ENCODE measurements at regions not wholly inside any gene's neighbourhood (a gene's known extent, or its start where the extent isn't known, plus 50 kb on each side); places are given as distances from the start of the nearest gene placed in this dataset.
"Not testable (repeated sequence)": the region's sequence is repeated elsewhere in the genome, so short reads cannot be mapped to it uniquely, and the experiment has no call there.

- H3K27ac Mint-ChIP-seq = no peak overlapping the region
- H3K4me1 Mint-ChIP-seq = peaks cover 36% of the 10 kb centered on the region
- peak; percentile 81 for ATAC-seq
- H3K9me3 Mint-ChIP-seq = no peaks in the 10 kb centered on the region
- no peaks in the 10 kb centered on the region for H3K36me3 Mint-ChIP-seq
- H3K4me3 Mint-ChIP-seq = no peak overlapping the region
- no peaks in the 10 kb centered on the region for H3K27me3 Mint-ChIP-seq
These were observed 139.2 kb upstream of the SMARCA2 start for GRCh38 chr9:1875921-1876448.

- Mint-ChIP-seq H3K27ac (no peak overlapping the region), H3K4me3 (no peak overlapping the region), H3K27me3 (no peaks in the 10 kb centered on the region), H3K9me3 (no peaks in the 10 kb centered on the region), H3K4me1 (peaks cover 36% of the 10 kb centered on the region), H3K36me3 (no peaks in the 10 kb centered on the region)
- no peak for ATAC-seq
These were observed 138.2 kb upstream of the SMARCA2 start for GRCh38 chr9:1876891-1877496.

DNA sequence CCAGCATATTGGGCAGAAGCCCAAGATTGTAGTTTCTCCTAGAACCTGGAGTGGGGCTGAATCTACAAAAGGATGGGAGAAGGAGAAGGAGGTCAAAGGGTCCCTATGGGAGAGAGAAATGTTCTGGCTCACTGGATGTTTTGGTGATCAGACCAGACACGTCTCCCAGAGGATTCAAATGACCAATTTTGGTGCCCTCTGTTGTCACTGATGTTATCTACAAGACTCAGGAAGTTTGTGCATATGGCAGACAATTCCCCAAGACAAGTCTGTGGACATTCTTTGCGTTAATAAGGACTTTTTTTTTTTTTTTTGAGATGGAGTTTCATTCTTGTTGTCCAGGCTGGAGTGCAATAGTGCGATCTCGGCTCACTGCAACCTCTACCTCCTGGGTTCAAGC, 137.2 kb upstream of the SMARCA2 start:
- ATAC-seq = no peak
- Mint-ChIP-seq H3K4me1 (peaks cover 28% of the 10 kb centered on the region), H3K27ac (no peak overlapping the region), H3K36me3 (no peaks in the 10 kb centered on the region), H3K9me3 (no peaks in the 10 kb centered on the region), H3K4me3 (no peak overlapping the region), H3K27me3 (no peaks in the 10 kb centered on the region)

- peak; percentile 42 for ATAC-seq
- Mint-ChIP-seq H3K27me3 (no peaks in the 10 kb centered on the region), H3K36me3 (no peaks in the 10 kb centered on the region), H3K9me3 (no peaks in the 10 kb centered on the region), H3K4me1 (peaks cover 28% of the 10 kb centered on the region), H3K4me3 (no peak overlapping the region), H3K27ac (no peak overlapping the region)
These were observed 136.3 kb upstream of the SMARCA2 start for GRCh38 chr9:1878811-1879210.

DNA sequence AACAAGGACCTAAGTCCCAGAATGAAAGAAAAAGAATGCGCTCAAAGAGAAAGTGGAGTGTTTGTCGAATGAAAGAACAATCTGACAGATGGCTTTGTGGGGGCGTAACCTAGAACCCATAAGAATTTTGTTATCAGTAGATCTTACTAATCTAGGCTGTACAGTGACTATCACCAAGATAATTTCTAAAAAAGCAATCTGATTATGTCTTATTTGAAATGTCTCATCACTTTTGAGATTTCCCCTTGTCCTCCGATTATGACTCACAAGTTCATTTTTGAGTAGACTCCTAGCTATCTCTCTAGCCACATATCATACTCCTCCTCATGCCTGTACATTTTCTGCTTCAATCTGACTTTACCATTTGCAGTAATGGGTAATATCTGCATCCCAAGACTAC, 135.6 kb upstream of the SMARCA2 start:
- peaks cover 28% of the 10 kb centered on the region for H3K4me1 Mint-ChIP-seq
- no peak overlapping the region for H3K27ac Mint-ChIP-seq
- H3K27me3 Mint-ChIP-seq = no peaks in the 10 kb centered on the region
- no peak overlapping the region for H3K4me3 Mint-ChIP-seq
- no peaks in the 10 kb centered on the region for H3K36me3 Mint-ChIP-seq
- peak; percentile 74 for ATAC-seq
- no peaks in the 10 kb centered on the region for H3K9me3 Mint-ChIP-seq

GRCh38 chr9:1880038-1880565, 135.0 kb upstream of the SMARCA2 start:
- peak; percentile 71 for ATAC-seq
- no peaks in the 10 kb centered on the region for H3K36me3 Mint-ChIP-seq

DNA sequence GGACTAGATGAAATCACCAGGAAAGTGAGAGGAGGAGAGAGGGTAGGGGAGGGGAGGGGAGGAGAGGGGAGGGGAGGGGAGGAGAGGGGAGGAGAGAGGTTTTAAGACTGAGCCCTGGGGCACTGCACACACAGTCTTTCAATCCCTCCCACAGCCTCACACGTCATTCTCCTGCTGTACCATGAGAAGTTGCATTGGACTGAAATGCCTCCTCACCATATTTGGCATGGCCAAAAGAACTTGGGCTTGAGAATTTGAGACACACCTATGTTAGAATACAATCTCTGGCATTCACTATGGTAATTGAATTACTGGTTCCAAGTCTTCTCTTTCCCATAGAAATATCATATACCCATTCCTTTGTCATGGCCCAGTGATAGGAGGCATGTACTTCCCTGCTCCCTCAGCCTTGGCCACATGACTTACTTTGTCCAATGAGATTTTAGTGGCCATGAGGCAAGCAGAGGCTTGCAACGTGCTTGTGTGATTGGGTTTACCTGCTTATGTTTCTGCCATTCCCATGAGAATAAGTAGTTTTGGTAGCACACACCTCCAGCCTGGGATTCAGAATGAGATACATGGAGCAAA, 133.3 kb upstream of the SMARCA2 start:
- no peak for ATAC-seq
- H3K9me3 Mint-ChIP-seq = peaks cover 3% of the 10 kb centered on the region
- no peak overlapping the region for H3K4me3 Mint-ChIP-seq
- no peak overlapping the region for H3K27ac Mint-ChIP-seq
- H3K27me3 Mint-ChIP-seq = no peaks in the 10 kb centered on the region
- H3K36me3 Mint-ChIP-seq = no peaks in the 10 kb centered on the region
- peaks cover 11% of the 10 kb centered on the region for H3K4me1 Mint-ChIP-seq

More at GRCh38 chr9:1880038-1880565, 135.0 kb upstream of the SMARCA2 start:
- H3K27ac Mint-ChIP-seq = no peak overlapping the region
- H3K9me3 Mint-ChIP-seq = peaks cover 3% of the 10 kb centered on the region
- no peak overlapping the region for H3K4me3 Mint-ChIP-seq
- peaks cover 28% of the 10 kb centered on the region for H3K4me1 Mint-ChIP-seq
- no peaks in the 10 kb centered on the region for H3K27me3 Mint-ChIP-seq

- Mint-ChIP-seq H3K36me3 (no peaks in the 10 kb centered on the region), H3K4me1 (peaks cover under 1% of the 10 kb centered on the region), H3K27me3 (no peaks in the 10 kb centered on the region), H3K4me3 (no peak overlapping the region), H3K9me3 (peaks cover 3% of the 10 kb centered on the region), H3K27ac (no peak overlapping the region)
- no peak for ATAC-seq
These were observed 132.3 kb upstream of the SMARCA2 start for GRCh38 chr9:1882711-1883403.

- no peaks in the 10 kb centered on the region for H3K27me3 Mint-ChIP-seq
- H3K4me3 Mint-ChIP-seq = no peak overlapping the region
- H3K4me1 Mint-ChIP-seq = no peaks in the 10 kb centered on the region
- no peaks in the 10 kb centered on the region for H3K36me3 Mint-ChIP-seq
- H3K9me3 Mint-ChIP-seq = no peaks in the 10 kb centered on the region
- ATAC-seq = no peak
- no peak overlapping the region for H3K27ac Mint-ChIP-seq
These were observed 124.9 kb upstream of the SMARCA2 start for GRCh38 chr9:1890201-1890600.

GRCh38 chr9:1890816-1891215, 124.3 kb upstream of the SMARCA2 start:
- Mint-ChIP-seq H3K27me3 (no peaks in the 10 kb centered on the region), H3K9me3 (no peaks in the 10 kb centered on the region), H3K36me3 (no peaks in the 10 kb centered on the region), H3K27ac (no peak overlapping the region), H3K4me3 (no peak overlapping the region), H3K4me1 (no peaks in the 10 kb centered on the region)
- ATAC-seq = no peak

DNA sequence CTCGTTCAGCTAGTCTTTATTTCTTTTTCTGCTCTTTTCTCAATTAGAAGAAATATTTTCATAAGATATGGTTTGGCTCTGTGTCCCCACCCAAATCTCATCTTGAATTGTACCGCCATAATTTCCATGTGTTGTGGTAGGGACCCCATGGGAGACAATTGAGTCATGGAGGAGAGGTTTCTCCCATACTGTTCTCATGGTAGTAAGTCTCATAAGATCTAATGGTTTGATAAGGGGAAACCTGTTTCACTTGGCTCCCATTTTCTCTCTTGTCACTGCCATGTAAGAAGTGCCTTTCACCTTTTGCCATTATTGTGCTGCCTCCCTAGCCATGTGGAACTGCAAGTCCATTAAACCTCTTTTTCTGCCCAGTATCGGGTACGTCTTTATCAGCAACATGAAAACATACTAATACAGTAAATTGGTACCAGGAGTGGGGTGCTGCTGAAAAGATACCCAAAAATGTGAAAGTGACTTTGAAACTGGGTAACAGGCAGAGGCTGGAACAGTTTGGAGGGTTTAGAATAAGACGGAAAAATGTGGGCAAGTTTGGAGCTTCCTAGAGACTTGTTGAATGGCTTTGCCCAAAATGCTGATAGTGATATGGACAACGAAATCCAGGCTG, 112.0 kb upstream of the SMARCA2 start:
- not testable (repeated sequence) for H3K27ac Mint-ChIP-seq, ATAC-seq, H3K4me1 Mint-ChIP-seq, H3K4me3 Mint-ChIP-seq, H3K27me3 Mint-ChIP-seq, H3K36me3 Mint-ChIP-seq
- H3K9me3 Mint-ChIP-seq = peaks cover 30% of the 10 kb centered on the region

- no peaks in the 10 kb centered on the region for H3K4me1 Mint-ChIP-seq
These were observed 107.7 kb upstream of the SMARCA2 start for GRCh38 chr9:1907465-1907864.

DNA sequence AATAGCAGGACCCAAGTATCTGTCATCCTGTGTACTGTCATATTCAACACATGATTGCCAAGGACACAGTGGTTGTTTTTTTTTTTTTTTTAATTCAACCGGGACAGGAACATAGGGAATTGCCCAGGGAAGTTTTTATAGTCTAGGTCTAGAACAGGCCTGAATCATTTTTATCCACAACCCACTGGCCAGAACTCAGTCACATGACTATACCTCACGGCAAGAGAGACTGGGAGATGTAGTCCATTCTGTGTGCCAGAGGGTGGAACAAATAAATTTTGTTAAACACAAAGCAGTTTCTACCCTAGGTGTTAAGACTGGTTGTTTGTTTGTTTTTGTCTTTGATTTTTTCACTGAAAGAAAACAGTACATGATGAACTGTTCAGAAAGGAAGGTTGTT, 105.8 kb upstream of the SMARCA2 start:
- no peak overlapping the region for H3K27ac Mint-ChIP-seq
- H3K4me1 Mint-ChIP-seq = no peaks in the 10 kb centered on the region
- no peaks in the 10 kb centered on the region for H3K27me3 Mint-ChIP-seq
- peaks cover 12% of the 10 kb centered on the region for H3K9me3 Mint-ChIP-seq
- ATAC-seq = peak; percentile 24
- H3K4me3 Mint-ChIP-seq = no peak overlapping the region
- H3K36me3 Mint-ChIP-seq = peaks cover 14% of the 10 kb centered on the region

More at GRCh38 chr9:1907465-1907864, 107.7 kb upstream of the SMARCA2 start:
- no peak overlapping the region for H3K27ac Mint-ChIP-seq
- H3K36me3 Mint-ChIP-seq = peaks cover 7% of the 10 kb centered on the region
- no peak overlapping the region for H3K4me3 Mint-ChIP-seq
- no peaks in the 10 kb centered on the region for H3K27me3 Mint-ChIP-seq
- ATAC-seq = no peak
- H3K9me3 Mint-ChIP-seq = peaks cover 24% of the 10 kb centered on the region

GRCh38 chr9:1910269-1910811, 104.8 kb upstream of the SMARCA2 start:
- Mint-ChIP-seq H3K27ac (no peak overlapping the region), H3K27me3 (no peaks in the 10 kb centered on the region), H3K4me3 (no peak overlapping the region), H3K9me3 (peaks cover 4% of the 10 kb centered on the region), H3K36me3 (peaks cover 14% of the 10 kb centered on the region), H3K4me1 (no peaks in the 10 kb centered on the region)
- ATAC-seq = no peak
